ENCODE measurements at regions not wholly inside any gene's neighbourhood (a gene's known extent, or its start where the extent isn't known, plus 50 kb on each side); places are given as distances from the start of the nearest gene placed in this dataset.

DNA sequence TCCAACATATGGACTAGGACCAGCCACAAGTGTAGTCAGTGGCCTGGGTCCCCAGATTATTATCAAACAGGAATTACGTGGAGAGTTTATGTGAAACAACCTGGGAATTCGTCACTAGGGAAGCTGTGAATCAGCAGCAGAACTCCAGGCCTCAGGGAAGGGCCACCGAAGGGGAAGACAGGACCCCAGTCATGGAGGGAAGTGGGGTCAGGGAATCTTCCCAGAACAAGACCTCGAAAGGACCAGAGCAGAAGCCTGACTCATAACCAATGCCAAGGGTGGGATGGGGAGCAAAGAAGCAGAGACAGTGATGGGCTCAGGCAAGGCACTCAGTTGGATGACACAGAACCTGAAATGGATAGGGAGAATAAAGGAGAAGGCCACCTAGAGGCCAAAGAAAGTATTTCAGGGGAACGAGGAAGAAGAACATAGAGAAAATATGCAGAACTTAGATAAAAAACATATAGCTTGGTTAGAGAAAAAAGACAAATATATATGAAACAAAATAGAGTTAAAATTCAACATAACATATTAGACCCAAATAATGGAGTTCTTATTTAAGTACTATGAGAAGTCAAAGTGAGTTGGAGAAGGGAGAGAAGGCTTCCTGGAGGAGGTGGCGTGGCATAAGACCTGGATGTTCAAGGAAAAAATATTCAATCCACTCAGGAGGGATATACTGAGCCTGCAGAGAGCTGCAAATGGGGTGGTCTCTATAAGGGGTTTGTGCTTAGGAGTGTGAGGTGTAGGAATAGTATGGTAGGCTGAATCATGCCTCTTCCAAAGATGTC is 66.7 kb upstream of the CAST start:
- DNase-seq: no peak

DNA sequence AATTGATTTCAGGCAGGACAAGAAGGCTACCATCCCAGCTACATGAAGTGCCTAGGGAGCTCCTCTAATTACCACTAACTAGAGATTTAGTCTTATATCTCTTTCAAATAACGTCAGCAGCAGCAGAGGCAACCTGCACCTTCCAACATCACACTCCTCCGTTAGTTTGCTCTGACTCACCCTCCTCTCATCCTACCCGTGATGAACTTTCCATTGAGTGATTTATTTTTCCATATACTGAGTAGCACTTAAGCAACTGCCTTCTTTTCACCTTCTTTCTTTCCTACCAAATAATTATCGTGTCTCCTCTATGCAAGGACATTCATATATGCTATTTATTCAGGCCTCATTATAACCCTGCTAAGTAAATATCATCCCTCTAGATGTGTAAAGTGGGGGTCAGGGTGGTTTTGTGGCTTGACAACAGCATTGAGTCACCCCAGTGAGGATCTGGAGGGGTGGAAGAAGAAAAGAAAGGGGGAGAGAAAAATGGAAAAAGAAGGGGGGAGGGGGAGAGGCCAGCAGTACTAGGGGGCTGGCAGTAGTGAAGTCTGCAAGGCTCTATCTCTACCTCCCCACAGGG is 64.6 kb upstream of the CAST start:
- no peak for DNase-seq

DNA sequence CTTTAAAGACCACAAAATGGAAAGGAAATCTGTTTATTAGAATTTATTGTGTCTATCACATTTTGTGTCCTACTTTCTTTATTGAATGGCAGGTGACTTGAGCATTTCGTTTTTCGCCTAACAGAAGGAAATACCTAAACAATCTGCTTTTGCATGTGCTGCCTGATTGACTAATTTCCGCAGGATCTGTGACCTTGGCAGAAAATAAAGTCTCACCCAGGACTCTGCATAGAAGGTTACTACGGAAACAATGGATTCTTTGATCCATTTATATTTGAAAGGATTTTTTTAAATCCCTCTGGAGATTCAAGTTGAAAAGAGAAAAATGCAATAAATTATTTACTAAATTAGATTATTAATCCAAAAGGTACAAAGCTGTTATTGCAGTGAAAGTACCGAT is 61.0 kb upstream of the CAST start:
- no peak for DNase-seq

DNA sequence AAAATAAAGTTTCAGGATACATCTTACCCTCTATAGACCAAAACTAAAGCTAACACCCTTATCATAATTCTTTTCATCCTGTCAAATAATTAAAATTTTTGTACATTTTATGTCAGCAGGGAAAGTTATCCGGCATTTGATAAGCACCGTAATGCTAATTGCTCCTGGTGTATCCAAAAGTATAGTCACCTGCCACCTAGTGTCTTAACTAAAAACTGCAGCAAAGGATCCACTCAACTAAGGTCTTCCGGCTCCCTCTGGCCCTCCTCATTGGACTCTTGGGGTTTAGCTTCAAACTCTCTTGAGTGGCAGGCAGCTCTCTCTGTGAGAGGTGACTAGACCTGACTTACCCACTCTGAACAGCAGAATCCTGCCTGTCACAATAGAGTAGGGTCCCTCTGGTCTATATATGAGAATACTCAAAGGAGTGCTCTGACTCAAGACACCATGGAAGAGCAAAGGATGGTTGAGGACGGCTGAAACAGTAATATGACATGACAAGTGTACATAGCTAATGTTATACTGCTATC is 60.4 kb upstream of the CAST start:
- peak; percentile 7 for DNase-seq

DNA sequence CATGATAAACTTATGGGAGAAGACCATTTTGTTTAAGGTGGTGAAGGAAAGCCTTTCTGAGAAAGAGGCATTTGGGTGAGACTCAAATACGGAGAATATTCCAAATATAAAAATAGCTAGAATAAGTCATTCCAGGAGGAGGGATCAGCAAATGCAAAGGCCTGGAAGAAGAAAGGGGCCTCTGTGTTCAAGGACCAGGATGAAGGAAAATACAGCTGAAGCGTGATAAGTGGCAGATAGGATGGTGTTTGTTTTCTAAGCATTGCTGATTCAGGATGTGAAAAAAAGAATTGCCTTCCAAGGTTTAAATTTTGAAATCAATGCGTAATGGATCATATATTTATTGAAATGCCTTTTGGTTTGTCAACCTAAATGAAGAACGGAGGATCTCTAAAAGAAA is 59.4 kb upstream of the CAST start:
- DNase-seq: no peak

DNA sequence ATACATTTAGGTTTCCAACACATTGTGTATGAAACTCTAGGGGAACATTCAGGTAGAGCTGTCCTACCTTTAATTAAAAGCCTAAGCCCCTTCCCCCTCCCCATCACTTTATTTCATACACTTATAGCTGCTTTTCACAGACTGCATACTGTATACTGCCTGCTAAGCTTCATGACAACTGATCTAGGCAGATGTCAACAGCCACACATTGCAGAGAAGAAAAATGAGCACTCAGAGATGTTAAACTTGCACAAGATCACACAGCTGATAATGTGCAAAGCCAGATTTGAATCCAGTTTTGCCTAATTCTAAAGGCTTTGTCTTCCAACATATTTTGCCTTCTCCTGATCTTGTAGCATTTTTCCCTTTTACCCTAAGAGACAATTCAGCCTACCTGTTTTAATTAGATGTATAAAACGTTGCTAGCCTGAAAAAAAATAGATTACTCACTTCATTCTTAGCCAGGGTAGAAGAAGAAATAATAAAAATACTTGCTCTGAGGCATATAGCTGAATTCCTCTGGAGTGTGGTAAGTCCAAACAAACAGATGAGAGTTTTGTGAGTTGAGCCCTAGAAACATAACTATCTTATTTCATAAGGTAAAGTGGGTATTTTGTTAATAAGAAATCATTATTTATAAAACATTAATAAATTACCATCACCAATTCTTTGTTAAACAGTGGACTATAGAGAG is 56.9 kb upstream of the CAST start:
- no peak for DNase-seq

DNA sequence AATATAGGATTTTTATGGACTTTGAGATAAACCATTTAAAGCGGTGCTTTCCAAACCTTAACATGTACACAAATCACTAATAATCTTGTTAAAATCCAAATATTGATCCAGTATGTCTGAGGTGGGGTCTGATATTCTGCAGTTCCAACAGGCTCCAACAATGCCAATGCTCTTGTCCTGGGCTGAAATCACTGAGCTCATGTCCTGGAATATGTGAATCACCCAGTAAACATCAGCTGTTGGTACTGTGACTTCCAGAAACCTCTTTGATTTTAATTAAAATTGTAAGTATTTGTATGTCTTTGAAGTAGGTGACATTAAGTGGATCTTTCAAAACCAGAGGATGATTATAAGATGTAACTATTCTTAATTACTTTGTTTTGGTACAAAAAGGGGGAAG is 52.8 kb upstream of the CAST start:
- DNase-seq: no peak

DNA sequence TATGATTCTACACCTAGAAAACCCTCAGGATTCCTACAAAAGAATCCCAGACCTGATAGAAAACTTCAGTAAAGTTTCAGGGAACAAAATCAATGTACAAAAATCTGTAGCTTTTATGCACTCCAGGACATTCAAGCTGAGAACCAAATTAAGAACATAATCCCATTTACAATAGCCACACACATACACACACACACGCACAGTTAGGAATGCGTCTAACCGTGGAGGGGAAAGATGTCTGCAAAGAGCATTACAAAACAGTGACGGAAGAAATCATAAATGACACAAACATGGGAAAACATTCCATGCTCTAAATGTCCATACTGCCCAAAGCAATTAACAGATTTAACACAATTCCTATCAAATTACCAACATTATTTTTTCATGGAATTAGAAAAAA is 51.4 kb upstream of the CAST start:
- no peak for DNase-seq

DNA sequence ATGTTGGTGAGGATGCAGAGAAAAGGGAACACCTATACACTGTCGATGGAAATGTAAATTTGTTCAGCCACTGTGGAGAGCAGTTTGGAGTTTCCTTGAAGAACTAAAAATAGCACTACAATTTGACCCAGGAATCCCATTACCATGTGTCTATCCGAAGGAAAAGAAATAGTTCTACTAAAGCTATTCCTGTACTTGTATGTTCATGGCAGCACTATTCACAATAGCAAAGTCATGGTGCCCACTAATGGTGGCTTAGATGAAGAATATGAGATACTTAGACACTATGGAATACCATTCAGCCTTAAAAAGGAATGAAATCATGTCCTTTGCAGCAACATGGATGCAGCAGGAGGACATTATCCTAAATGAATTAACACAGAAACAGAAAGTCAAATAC is 50.2 kb upstream of the CAST start:
- DNase-seq: no peak
